IMR-90 (cell line): ENCODE measurements at regions not wholly inside any gene's neighbourhood (a gene's known extent, or its start where the extent isn't known, plus 50 kb on each side); places are given as distances from the start of the nearest gene placed in this dataset.

ENCODE experiments used
- ATAC-seq: fragments of 200-7000 bp; cut with Tn5 transposase; 2 replicates; pipeline ENCODE4 v1.9.1; 2020; ENCODE audit warnings: low read depth, mild to moderate bottlenecking, moderate library complexity
- BruUV-seq: library from RNA; stranded (reverse); fragments of 400-500 nt; replicated peaks from 2 replicates; lab custom pipeline; 2021; lab: Mats Ljungman, UMichigan
- CTCF ChIA-PET: fragments of 300-600 bp; formaldehyde crosslinking; extraction: SDS; loops from one replicate; lab custom pipeline; 2021; ENCODE audit warnings: antibody characterized with exemption; lab: Yijun Ruan, JAX
- POLR2A ChIA-PET: fragments of 300-600 bp; sonication (Branson Sonifier 250); formaldehyde crosslinking; loops from one replicate; lab custom pipeline; 2022; ENCODE audit warnings: antibody characterized with exemption; ENCODE audit not compliant: unreplicated experiment; lab: Charles Lee
- DNase-seq: peaks from one replicate; pipeline ENCODE4 v3.0.0; 2013
- H2AFZ ChIP-seq: replicated peaks from 2 replicates; pipeline ENCODE3; 2013; ENCODE audit warnings: low read length, mild to moderate bottlenecking; ENCODE audit not compliant: poor library complexity
- H2AK5ac ChIP-seq: 2 replicates; pipeline ENCODE4 v1.6.1; 2013; ENCODE audit warnings: low read depth, low read length, inconsistent platforms
- H2AK9ac ChIP-seq: replicated peaks from 2 replicates; pipeline ENCODE3; 2013; ENCODE audit warnings: mild to moderate bottlenecking, low read depth, low read length, moderate library complexity; ENCODE audit not compliant: poor library complexity
- H2BK120ac ChIP-seq: 2 replicates; pipeline ENCODE4 v1.6.1; 2013; ENCODE audit warnings: low read depth, low read length, inconsistent platforms
- H2BK15ac ChIP-seq: 3 replicates; pipeline ENCODE4 v1.6.1; 2013; ENCODE audit warnings: low read depth, low read length, inconsistent platforms
- H2BK20ac ChIP-seq: 2 replicates; pipeline ENCODE4 v1.6.1; 2013; ENCODE audit warnings: low read depth, mild to moderate bottlenecking, inconsistent platforms, low read length, moderate library complexity
- H2BK5ac ChIP-seq: 2 replicates; pipeline ENCODE4 v1.6.1; 2013; ENCODE audit warnings: mild to moderate bottlenecking, low read depth, low read length, inconsistent platforms; ENCODE audit not compliant: poor library complexity, severe bottlenecking
- H3K14ac ChIP-seq: replicated peaks from 2 replicates; pipeline ENCODE4 v1.6.1; 2013; ENCODE audit warnings: low read depth, low read length, inconsistent platforms
- H3K18ac ChIP-seq: 2 replicates; pipeline ENCODE4 v1.6.1; 2013; ENCODE audit warnings: low read depth, low read length, control low read depth
- H3K23ac ChIP-seq: 2 replicates; pipeline ENCODE4 v1.6.1; 2013; ENCODE audit warnings: low read depth, low read length, inconsistent platforms
- H3K27ac ChIP-seq: 2 replicates; pipeline ENCODE4 v1.5.1; 2013; ENCODE audit warnings: mild to moderate bottlenecking, control low read depth, low read length; ENCODE audit not compliant: insufficient read depth
- H3K27me3 ChIP-seq: 2 replicates; pipeline ENCODE4 v1.6.1; 2013; ENCODE audit warnings: low read length; ENCODE audit not compliant: control insufficient read depth, insufficient read depth
- H3K36me3 ChIP-seq: 2 replicates; pipeline ENCODE4 v1.6.1; 2013; ENCODE audit warnings: low read length, mixed read lengths; ENCODE audit not compliant: control insufficient read depth, insufficient read depth
- H3K4ac ChIP-seq: 2 replicates; pipeline ENCODE4 v1.6.1; 2013; ENCODE audit warnings: low read depth, low read length, inconsistent platforms
- H3K4me1 ChIP-seq: 2 replicates; pipeline ENCODE4 v1.6.1; 2013; ENCODE audit warnings: low read length, mixed read lengths; ENCODE audit not compliant: control insufficient read depth, insufficient read depth
- H3K4me2 ChIP-seq: 2 replicates; pipeline ENCODE4 v1.6.1; 2013; ENCODE audit warnings: low read depth, mild to moderate bottlenecking, control low read depth, low read length, moderate library complexity
- H3K4me3 ChIP-seq: 2 replicates; pipeline ENCODE4 v1.5.1; 2013; ENCODE audit warnings: low read depth, mild to moderate bottlenecking, control low read depth, low read length, moderate library complexity; ENCODE audit not compliant: insufficient read depth
- H3K56ac ChIP-seq: 2 replicates; pipeline ENCODE4 v1.6.1; 2013; ENCODE audit warnings: low read length, inconsistent platforms; ENCODE audit not compliant: insufficient read depth; ENCODE audit errors: extremely low read depth
- H3K79me1 ChIP-seq, 2 experiments: 2 replicates each; pipeline ENCODE4 v1.6.1; 2013; ENCODE audit warnings: low read length in 2 of 2, inconsistent platforms in 1 of 2, low read depth in 1 of 2
- H3K9ac ChIP-seq: 2 replicates; pipeline ENCODE4 v1.6.1; 2013; ENCODE audit warnings: low read depth, low read length, control low read depth
- H3K9me1 ChIP-seq: 2 replicates; pipeline ENCODE4 v1.6.1; 2013; ENCODE audit warnings: low read length, inconsistent platforms; ENCODE audit not compliant: insufficient read depth
- H3K9me3 ChIP-seq: 2 replicates; pipeline ENCODE4 v1.6.1; 2013; ENCODE audit warnings: low read length; ENCODE audit not compliant: control insufficient read depth, insufficient read depth
- H4K20me1 ChIP-seq: 2 replicates; pipeline ENCODE4 v1.6.1; 2013; ENCODE audit warnings: low read length, inconsistent platforms; ENCODE audit not compliant: insufficient read depth
- H4K5ac ChIP-seq: 2 replicates; pipeline ENCODE4 v1.6.1; 2013; ENCODE audit warnings: mild to moderate bottlenecking, low read depth, low read length, control low read depth
- H4K8ac ChIP-seq, 2 experiments: 2 replicates each; pipeline ENCODE4 v1.6.1; 2013; ENCODE audit warnings: low read depth in 2 of 2, low read length in 2 of 2, control low read depth in 1 of 2, inconsistent platforms in 1 of 2
- H4K91ac ChIP-seq: 2 replicates; pipeline ENCODE4 v1.6.1; 2013; ENCODE audit warnings: low read depth, low read length, inconsistent platforms; ENCODE audit not compliant: insufficient read depth
- BHLHE40 ChIP-seq: fragments of 150-350 bp; IDR thresholded peaks from 2 replicates; pipeline ENCODE4 v1.6.1; 2016; ENCODE audit warnings: mild to moderate bottlenecking, low read depth, low read length
- NFE2L2 ChIP-seq: fragments of 150-350 bp; IDR thresholded peaks from 2 replicates; pipeline ENCODE4 v1.6.1; 2016; ENCODE audit warnings: low read depth, mild to moderate bottlenecking, low read length
- POLR2A ChIP-seq: IDR thresholded peaks from 2 replicates; pipeline ENCODE4 v1.6.1; 2012; ENCODE audit warnings: mild to moderate bottlenecking, low read depth, low read length
- RAD21 ChIP-seq: IDR thresholded peaks from 2 replicates; pipeline ENCODE4 v1.6.1; 2012; ENCODE audit warnings: low read length, improper control_type of control experiment
- RFX5 ChIP-seq: IDR thresholded peaks from 2 replicates; pipeline ENCODE4 v1.8.0; 2012; ENCODE audit warnings: low read depth, mild to moderate bottlenecking, low read length, moderate library complexity
- WGBS, 2 experiments: methylation state at CpG; one replicate each; pipeline versions ENCODE4 v1.1.5 to v1.1.7; 2013; ENCODE audit warnings: missing lambda C conversion rate in 2 of 2; ENCODE audit not compliant: insufficient read length in 1 of 2; ENCODE audit errors: extremely low coverage in 2 of 2; 5-methylcytosine and 5-hydroxymethylcytosine counted together
- dilution Hi-C: fragments of 300-500 bp; cut with HindIII; formaldehyde crosslinking; loops from one replicate; pipeline ENCODE4 v1.14.3; 2018; ENCODE audit warnings: low sequenced_read_pairs; ENCODE audit not compliant: unreplicated experiment
- in situ Hi-C: fragments of 300-500 bp; cut with MboI; formaldehyde crosslinking; loops from 3 replicates; pipeline ENCODE4 v1.14.3; 2019; ENCODE audit warnings: low sequenced_read_pairs, inconsistent platforms, mixed read lengths
- intact Hi-C: fragments of 100-400 bp; cut with micrococcal nuclease; formaldehyde crosslinking; loops from 2 replicates; pipeline ENCODE4 v1.10.0; 2022

GRCh38 chr2:212945526-212945925, 205.9 kb downstream of the IKZF2 start:
- dilution Hi-C loops: no loop called here
- CTCF ChIA-PET: no interaction called here
- Histone ChIP-seq H3K9ac (no peak overlapping the region), H3K27me3 (no peaks in the 10 kb centered on the region), H3K23ac (no peak overlapping the region), H2BK15ac (no peak overlapping the region), H2BK5ac (no peak overlapping the region), H3K9me1 (no peaks in the 10 kb centered on the region), H2AFZ (no peak overlapping the region), H3K4me1 (peaks cover 2% of the 10 kb centered on the region; the same call in 1 of the 2 replicates), H3K18ac (no peak overlapping the region), H3K9me3 (no peaks in the 10 kb centered on the region), H3K27ac (no peak overlapping the region), H2AK5ac (no peak overlapping the region), H4K20me1 (no peaks in the 10 kb centered on the region), H3K4me2 (no peak overlapping the region), H3K14ac (no peak overlapping the region), H4K91ac (no peak overlapping the region), H3K79me1 (no peaks in the 10 kb centered on the region), H3K4me3 (no peak overlapping the region), H3K4ac (no peak overlapping the region), H3K56ac (no peak overlapping the region), H2BK120ac (no peak overlapping the region), H4K8ac (no peak overlapping the region; a peak in 1 of 4 replicates), H4K5ac (no peak overlapping the region), H2AK9ac (no peak overlapping the region), H3K36me3 (no peaks in the 10 kb centered on the region), H2BK20ac (no peak overlapping the region)
- no TSS peak for BruUV-seq
- ATAC-seq (no peak), DNase-seq (no peak)
- TF ChIP-seq BHLHE40 (no peak), RAD21 (no peak), POLR2A (no peak), NFE2L2 (no peak), RFX5 (no peak)
- no CpG with 5 or more reads among the region's 3 CpGs for WGBS, 2 experiments
- POLR2A ChIA-PET: no interaction called here
- in situ Hi-C loops: no loop called here
- intact Hi-C loops: no loop called here
